HK-2 (cell line): ENCODE measurements at regions not wholly inside any gene's neighbourhood (a gene's known extent, or its start where the extent isn't known, plus 50 kb on each side); places are given as distances from the start of the nearest gene placed in this dataset.
A peak's percentile ranks its signal among the peaks of the same experiment; 100 is the strongest.

ENCODE experiments used
- DNase-seq: peaks from one replicate; pipeline ENCODE4 v3.0.0-alpha.2; 2018; ENCODE audit not compliant: unreplicated experiment

- DNase-seq = no peak
Measured at GRCh38 chr12:124630791-124631313, 63.4 kb upstream of the NCOR2 start.

GRCh38 chr12:124629789-124630480 lies 62.5 kb upstream of the NCOR2 start:
- DNase-seq = no peak

- no peak for DNase-seq
Measured at GRCh38 chr12:124629117-124629516, 61.7 kb upstream of the NCOR2 start.

GRCh38 chr12:124627956-124628355 lies 60.5 kb upstream of the NCOR2 start:
- DNase-seq = no peak

- no peak for DNase-seq
Measured at GRCh38 chr12:124626971-124627411, 59.6 kb upstream of the NCOR2 start.

GRCh38 chr12:124625867-124626675 lies 58.7 kb upstream of the NCOR2 start:
- DNase-seq = peak; percentile 61

- no peak for DNase-seq
Measured at GRCh38 chr12:124624823-124625222, 57.4 kb upstream of the NCOR2 start.

- no peak for DNase-seq
Measured at GRCh38 chr12:124623344-124624035, 56.1 kb upstream of the NCOR2 start.

GRCh38 chr12:124622764-124623163 lies 55.4 kb upstream of the NCOR2 start:
- no peak for DNase-seq

- no peak for DNase-seq
Measured at GRCh38 chr12:124622331-124622730, 54.9 kb upstream of the NCOR2 start.

- DNase-seq = peak; percentile 61
Measured at GRCh38 chr12:124621296-124621660, 53.9 kb upstream of the NCOR2 start.

- peak; percentile 75 for DNase-seq
Measured at GRCh38 chr12:124620606-124621295, 53.3 kb upstream of the NCOR2 start.

GRCh38 chr12:124618291-124618902 lies 51.0 kb upstream of the NCOR2 start:
- DNase-seq = no peak

- no peak for DNase-seq
Measured at GRCh38 chr12:124617615-124618014, 50.2 kb upstream of the NCOR2 start.
